Naive B cell (primary cell): ENCODE measurements at regions not wholly inside any gene's neighbourhood (a gene's known extent, or its start where the extent isn't known, plus 50 kb on each side); places are given as distances from the start of the nearest gene placed in this dataset.
"Not testable (repeated sequence)": the region's sequence is repeated elsewhere in the genome, so short reads cannot be mapped to it uniquely, and the experiment has no call there.

Source experiments
- ATAC-seq, 2 donors: fragments of 150-1000 bp; cut with Tn5 transposase; 2 replicates each; pipeline ENCODE4 v1.10.0; 2021; ENCODE audit warnings: low read depth in 2 of 2, mild to moderate bottlenecking in 2 of 2, moderate library complexity in 2 of 2
- DNase-seq: peaks from one replicate; pipeline ENCODE4 v3.0.0; 2022
- H3K27ac Mint-ChIP-seq, 6 donors: one replicate each; pipeline ENCODE4 v1.8.0; 2020 to 2022; ENCODE audit warnings: mild to moderate bottlenecking in 6 of 6, mixed read lengths in 6 of 6, moderate library complexity in 5 of 6, inconsistent platforms in 2 of 6
- H3K27me3 Mint-ChIP-seq, 3 donors: one replicate each; pipeline ENCODE4 v1.8.0; 2021 to 2022; ENCODE audit warnings: mixed read lengths in 3 of 3, mild to moderate bottlenecking in 1 of 3
- H3K36me3 Mint-ChIP-seq, 2 donors: one replicate each; pipeline ENCODE4 v1.8.0; 2020 to 2022; ENCODE audit warnings: mixed read lengths in 2 of 2, inconsistent platforms in 1 of 2, mild to moderate bottlenecking in 1 of 2
- H3K4me1 Mint-ChIP-seq, 3 donors: one replicate each; pipeline ENCODE4 v1.8.0; 2020 to 2022; ENCODE audit warnings: mixed read lengths in 3 of 3, inconsistent platforms in 1 of 3, mild to moderate bottlenecking in 1 of 3, moderate library complexity in 1 of 3
- H3K4me3 Mint-ChIP-seq, 8 donors: one replicate each; pipeline ENCODE4 v1.8.0; 2020 to 2022; ENCODE audit warnings: mild to moderate bottlenecking in 8 of 8, mixed read lengths in 8 of 8, moderate library complexity in 8 of 8, inconsistent platforms in 2 of 8
- H3K9me3 Mint-ChIP-seq, 7 donors: one replicate each; pipeline ENCODE4 v1.8.0; 2020 to 2022; ENCODE audit warnings: mixed read lengths in 7 of 7, mild to moderate bottlenecking in 5 of 7, inconsistent platforms in 2 of 7, moderate library complexity in 1 of 7

DNA sequence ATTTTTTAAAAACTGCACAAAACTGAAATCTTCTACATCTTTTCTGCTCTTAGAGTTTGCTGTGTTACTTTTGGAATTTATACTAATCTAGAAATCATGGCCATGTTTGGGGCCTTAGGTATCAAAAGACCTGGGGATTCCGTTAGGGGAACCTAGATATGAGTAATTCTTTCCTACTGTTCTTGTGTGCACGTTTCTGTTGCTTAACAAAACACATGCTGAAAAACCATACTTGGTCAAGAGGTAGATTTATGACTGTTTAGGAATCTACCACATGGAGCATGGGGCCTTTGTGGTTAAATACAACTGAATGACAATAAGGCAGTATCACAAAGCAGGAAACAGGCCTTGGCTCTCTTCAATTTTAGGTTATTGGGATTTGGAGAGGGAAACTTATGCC, 291.9 kb upstream of the USP25 start:
- no peak for ATAC-seq
- no peak for DNase-seq
- Mint-ChIP-seq H3K36me3 (peaks cover 0 to 8% of the 10 kb centered on the region in 2 donors), H3K27ac (no peak overlapping the region), H3K4me3 (no peak overlapping the region), H3K27me3 (peaks cover 0 to 4% (median 0%) of the 10 kb centered on the region in 3 donors), H3K9me3 (peaks cover 0 to 10% (median 5%) of the 10 kb centered on the region in 7 donors), H3K4me1 (peaks cover 0 to 2% (median 0%) of the 10 kb centered on the region in 3 donors)

- ATAC-seq: no peak
- H3K27ac Mint-ChIP-seq: no peak overlapping the region
- H3K4me1 Mint-ChIP-seq: peaks cover 4 to 9% (median 7%) of the 10 kb centered on the region in 3 donors
Observed at GRCh38 chr21:15439726-15440125, 290.1 kb upstream of the USP25 start.

GRCh38 chr21:15441060-15441493, 288.7 kb upstream of the USP25 start:
- no peaks in the 10 kb centered on the region for H3K36me3 Mint-ChIP-seq
- H3K27me3 Mint-ChIP-seq: peaks cover 0 to 4% (median 0%) of the 10 kb centered on the region in 3 donors
- peaks cover 14 to 20% (median 18%) of the 10 kb centered on the region in 3 donors for H3K4me1 Mint-ChIP-seq
- DNase-seq (no peak), ATAC-seq (no peak)
- H3K9me3 Mint-ChIP-seq: no peaks in the 10 kb centered on the region
- no peak overlapping the region for H3K27ac Mint-ChIP-seq
- H3K4me3 Mint-ChIP-seq: no peak overlapping the region

More at GRCh38 chr21:15439726-15440125, 290.1 kb upstream of the USP25 start:
- Mint-ChIP-seq H3K4me3 (no peak overlapping the region), H3K27me3 (peaks cover 0 to 4% (median 0%) of the 10 kb centered on the region in 3 donors), H3K9me3 (peaks cover 0 to 1% (median 0%) of the 10 kb centered on the region in 7 donors), H3K36me3 (no peaks in the 10 kb centered on the region)
- no peak for DNase-seq

DNA sequence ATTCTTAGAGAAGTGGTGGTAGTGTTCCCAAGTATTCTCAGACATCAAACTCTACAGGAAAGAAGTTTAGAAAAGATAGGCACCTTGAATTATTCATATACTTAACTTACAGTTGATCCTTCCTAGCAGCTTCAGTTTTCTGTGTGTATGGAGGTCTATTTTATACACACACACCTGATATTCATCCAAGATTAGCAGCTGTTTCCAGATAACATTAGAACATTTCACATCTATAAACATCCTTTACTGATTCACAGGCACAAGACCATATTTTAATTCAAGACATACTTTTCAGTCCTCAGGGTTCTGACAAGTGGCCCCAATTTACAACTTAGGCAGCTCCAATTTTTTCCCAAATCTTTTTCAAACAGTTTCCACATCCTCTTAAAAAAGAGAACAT, 287.8 kb upstream of the USP25 start:
- no peak for ATAC-seq
- no peak overlapping the region for H3K4me3 Mint-ChIP-seq
- peaks cover 0 to 3% (median 0%) of the 10 kb centered on the region in 7 donors for H3K9me3 Mint-ChIP-seq
- DNase-seq: no peak
- H3K36me3 Mint-ChIP-seq: no peaks in the 10 kb centered on the region
- H3K27me3 Mint-ChIP-seq: peaks cover 0 to 4% (median 0%) of the 10 kb centered on the region in 3 donors
- H3K27ac Mint-ChIP-seq: no peak overlapping the region
- peaks cover 14 to 20% (median 19%) of the 10 kb centered on the region in 3 donors for H3K4me1 Mint-ChIP-seq

DNA sequence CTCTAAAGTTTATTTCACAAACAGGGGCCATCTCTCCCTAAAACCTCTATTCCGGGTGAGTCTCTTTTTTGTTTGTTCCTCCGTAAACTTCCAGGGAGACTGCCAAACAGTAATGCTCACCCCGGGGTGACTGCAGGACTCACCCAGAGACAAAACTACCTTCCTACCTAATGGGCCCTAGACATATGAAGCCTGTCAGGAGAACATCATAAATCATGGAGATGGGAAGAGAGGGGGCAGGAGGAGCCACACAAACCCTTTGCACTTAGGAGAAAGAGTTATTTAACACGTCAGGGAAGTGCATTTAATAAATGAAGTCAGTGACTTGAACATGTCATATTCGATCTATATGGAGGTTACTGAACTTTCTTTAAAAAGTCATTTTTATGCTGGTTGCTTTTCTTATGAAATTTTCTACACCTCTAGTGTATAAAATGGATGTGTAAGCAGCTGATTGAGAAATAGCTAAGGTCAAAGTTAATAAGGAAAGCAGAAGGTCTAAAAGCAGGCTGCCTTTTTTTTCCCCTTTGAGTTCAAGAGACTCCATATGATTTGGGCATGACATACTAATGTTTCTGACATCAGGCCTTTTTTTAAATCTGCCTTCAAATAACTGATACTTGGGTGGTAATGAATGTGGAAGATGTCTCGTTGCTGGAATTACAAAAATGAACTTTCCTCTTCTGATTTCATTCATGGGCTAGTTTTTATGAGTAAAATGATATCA, 286.9 kb upstream of the USP25 start:
- peaks cover 0 to 3% of the 10 kb centered on the region in 2 donors for H3K36me3 Mint-ChIP-seq
- no peak overlapping the region for H3K4me3 Mint-ChIP-seq
- ATAC-seq (no peak), DNase-seq (no peak)
- H3K27me3 Mint-ChIP-seq: peaks cover 0 to 4% (median 0%) of the 10 kb centered on the region in 3 donors
- H3K4me1 Mint-ChIP-seq: peaks cover 14 to 20% (median 19%) of the 10 kb centered on the region in 3 donors
- H3K9me3 Mint-ChIP-seq: peaks cover 0 to 6% (median 2%) of the 10 kb centered on the region in 7 donors
- peak overlapping the region in 1 of 6 donors; percentile 40 for H3K27ac Mint-ChIP-seq

DNA sequence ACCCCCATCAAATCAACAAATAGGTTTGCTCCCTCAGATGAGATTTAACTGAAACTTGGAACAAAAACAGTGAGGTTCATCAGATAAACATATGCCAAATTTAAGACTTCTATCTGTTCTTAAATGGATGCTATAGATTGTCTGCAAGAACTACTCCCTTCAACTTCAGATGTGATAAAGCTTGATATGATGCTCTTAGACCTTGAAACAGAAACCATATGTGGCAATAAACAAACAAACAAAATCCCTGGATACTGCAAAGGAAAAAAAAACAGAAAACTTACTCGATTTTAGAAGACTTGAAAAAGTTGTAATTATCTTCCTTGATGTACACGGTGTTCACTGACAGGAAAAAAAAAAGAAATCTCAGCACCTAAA, 286.1 kb upstream of the USP25 start:
- H3K27ac Mint-ChIP-seq: no peak overlapping the region
- peaks cover 0 to 11% (median 6%) of the 10 kb centered on the region in 7 donors for H3K9me3 Mint-ChIP-seq
- peaks cover 0 to 1% (median 0%) of the 10 kb centered on the region in 3 donors for H3K27me3 Mint-ChIP-seq
- H3K36me3 Mint-ChIP-seq: peaks cover 0 to 10% of the 10 kb centered on the region in 2 donors
- H3K4me1 Mint-ChIP-seq: peaks cover 14 to 20% (median 20%) of the 10 kb centered on the region in 3 donors
- no peak overlapping the region for H3K4me3 Mint-ChIP-seq
- ATAC-seq: no peak
- no peak for DNase-seq

DNA sequence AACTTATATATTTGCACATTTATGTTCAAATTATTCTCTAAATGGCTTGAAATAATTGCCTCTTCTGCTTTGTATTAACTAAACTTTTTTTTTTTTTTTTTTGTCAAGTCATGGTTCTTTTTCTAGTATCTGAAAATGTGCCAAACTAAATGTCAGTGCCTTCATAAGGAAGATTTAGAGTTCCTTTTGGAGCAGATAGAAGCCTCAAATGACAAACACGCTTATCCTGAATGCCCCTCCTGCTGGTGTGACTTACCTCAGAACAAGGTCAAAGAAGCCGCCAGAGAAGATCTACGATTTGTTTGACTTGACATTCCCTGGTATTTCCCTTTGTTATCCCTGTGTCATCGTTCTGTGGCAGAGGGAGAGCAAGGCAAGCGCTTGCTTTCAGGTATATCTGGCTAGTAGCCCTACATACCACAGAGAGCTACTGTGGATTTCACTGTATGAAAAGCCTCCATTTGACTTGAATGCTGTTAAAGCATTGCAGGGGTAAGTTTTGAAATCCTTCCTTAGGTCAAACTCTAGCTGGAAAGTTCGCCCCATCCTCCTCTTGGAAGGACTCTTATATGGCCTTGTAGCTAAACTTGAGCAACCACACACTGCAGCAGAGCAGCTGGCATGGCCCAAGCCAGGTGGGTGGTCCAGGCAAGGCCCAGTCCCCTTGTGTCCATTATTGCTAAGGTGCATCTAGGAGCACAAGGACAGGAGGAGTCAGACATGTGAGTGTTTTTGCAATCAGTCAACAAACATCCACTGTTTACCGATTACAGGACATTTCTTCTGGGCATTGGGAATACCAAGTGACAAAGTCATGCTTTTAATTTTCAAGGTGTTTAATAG, 285.4 kb upstream of the USP25 start:
- ATAC-seq (no peak), DNase-seq (no peak)
- Mint-ChIP-seq H3K4me1 (peaks cover 14 to 25% (median 20%) of the 10 kb centered on the region in 3 donors), H3K27ac (no peak overlapping the region), H3K36me3 (peaks cover 0 to 10% of the 10 kb centered on the region in 2 donors), H3K9me3 (peaks cover 6 to 18% (median 9%) of the 10 kb centered on the region in 7 donors), H3K27me3 (no peaks in the 10 kb centered on the region), H3K4me3 (peak overlapping the region in 1 of 8 donors; percentile 22)

GRCh38 chr21:15445327-15445726, 284.5 kb upstream of the USP25 start:
- no peaks in the 10 kb centered on the region for H3K27me3 Mint-ChIP-seq
- H3K36me3 Mint-ChIP-seq: peaks cover 0 to 10% of the 10 kb centered on the region in 2 donors
- peak overlapping the region in 3 of 6 donors; percentile 63 to 82 (median 80) for H3K27ac Mint-ChIP-seq
- H3K9me3 Mint-ChIP-seq: peaks cover 6 to 25% (median 16%) of the 10 kb centered on the region in 7 donors
- H3K4me1 Mint-ChIP-seq: peaks cover 14 to 25% (median 20%) of the 10 kb centered on the region in 3 donors
- ATAC-seq: peak; percentile 88
- H3K4me3 Mint-ChIP-seq: peak overlapping the region in 6 of 8 donors; percentile 46 to 82 (median 64)
- peak; percentile 3 for DNase-seq

- peaks cover 14 to 25% (median 20%) of the 10 kb centered on the region in 3 donors for H3K4me1 Mint-ChIP-seq
- peaks cover 0 to 10% of the 10 kb centered on the region in 2 donors for H3K36me3 Mint-ChIP-seq
- no peak overlapping the region for H3K27ac Mint-ChIP-seq
- no peak for ATAC-seq
- H3K9me3 Mint-ChIP-seq: peaks cover 6 to 33% (median 16%) of the 10 kb centered on the region in 7 donors
- H3K27me3 Mint-ChIP-seq: no peaks in the 10 kb centered on the region
- no peak for DNase-seq
- no peak overlapping the region for H3K4me3 Mint-ChIP-seq
Observed at GRCh38 chr21:15446223-15446622, 283.6 kb upstream of the USP25 start.

DNA sequence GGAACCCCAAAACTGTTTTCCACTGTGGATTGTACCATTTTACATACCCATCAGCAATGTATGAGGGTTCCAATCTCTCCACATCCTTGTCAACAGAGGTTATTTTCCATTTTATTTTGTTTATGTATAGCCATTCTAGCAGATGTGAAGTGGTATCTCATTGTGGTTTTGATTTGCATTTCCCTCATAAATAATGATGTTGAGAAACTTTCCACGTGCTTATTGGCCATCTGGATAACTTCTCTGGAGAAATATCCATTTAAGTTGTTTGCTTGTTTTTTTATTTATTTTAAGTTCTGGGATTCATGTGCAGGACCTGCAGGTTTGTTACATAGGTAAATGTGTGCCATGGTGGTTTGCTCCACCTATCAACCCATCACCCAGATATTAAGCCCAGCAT, 280.2 kb upstream of the USP25 start:
- H3K27ac Mint-ChIP-seq: no peak overlapping the region
- H3K36me3 Mint-ChIP-seq: peaks cover 0 to 10% of the 10 kb centered on the region in 2 donors
- no peak for ATAC-seq
- peaks cover 6 to 35% (median 18%) of the 10 kb centered on the region in 7 donors for H3K9me3 Mint-ChIP-seq
- peaks cover 12 to 15% (median 15%) of the 10 kb centered on the region in 3 donors for H3K4me1 Mint-ChIP-seq
- H3K27me3 Mint-ChIP-seq: no peaks in the 10 kb centered on the region
- no peak for DNase-seq
- no peak overlapping the region for H3K4me3 Mint-ChIP-seq

DNA sequence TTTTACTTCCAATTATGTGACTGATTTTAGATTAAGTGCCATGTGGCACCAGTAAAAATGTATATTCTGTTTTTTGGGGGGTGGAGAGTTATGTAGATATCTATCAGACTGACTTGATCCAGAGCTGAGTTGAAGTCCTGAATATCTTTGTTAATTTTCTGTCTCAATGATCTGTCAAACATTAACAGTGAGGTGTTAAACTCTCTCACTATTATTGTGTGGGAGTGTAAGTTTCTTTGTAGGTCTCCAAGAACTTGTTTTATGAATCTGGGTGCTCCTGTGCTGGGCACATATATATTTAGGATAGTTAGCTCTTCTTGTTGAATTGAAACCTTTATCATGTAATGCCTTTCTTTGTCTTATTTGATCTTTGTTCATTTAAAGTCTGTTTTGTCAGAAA, 276.5 kb upstream of the USP25 start:
- H3K4me3 Mint-ChIP-seq: no peak overlapping the region
- H3K4me1 Mint-ChIP-seq: peaks cover 0 to 6% (median 0%) of the 10 kb centered on the region in 3 donors
- H3K9me3 Mint-ChIP-seq: peaks cover 6 to 28% (median 18%) of the 10 kb centered on the region in 7 donors
- DNase-seq (no peak), ATAC-seq (no peak)
- H3K36me3 Mint-ChIP-seq: peaks cover 0 to 3% of the 10 kb centered on the region in 2 donors
- no peak overlapping the region for H3K27ac Mint-ChIP-seq
- no peaks in the 10 kb centered on the region for H3K27me3 Mint-ChIP-seq

DNA sequence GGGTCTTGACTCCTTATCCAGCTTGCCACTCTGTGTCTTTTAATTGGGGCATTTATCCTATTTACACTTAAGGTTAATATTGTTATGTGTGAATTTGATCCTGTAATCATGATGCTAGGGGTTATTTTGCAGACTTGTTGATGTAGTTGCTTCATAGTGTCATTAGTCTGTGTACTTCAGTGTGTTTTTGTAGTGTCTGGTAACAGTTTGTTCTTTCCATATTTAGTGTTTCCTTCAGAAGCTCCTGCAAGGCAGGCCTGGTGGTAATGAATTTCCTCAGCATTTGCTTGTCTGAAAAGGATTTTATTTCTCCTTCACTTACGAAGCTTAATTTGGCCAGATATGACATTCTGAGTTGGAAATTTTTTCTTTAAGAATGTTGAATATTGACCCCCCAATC, 276.0 kb upstream of the USP25 start:
- H3K4me3 Mint-ChIP-seq, H3K36me3 Mint-ChIP-seq, H3K4me1 Mint-ChIP-seq, H3K27me3 Mint-ChIP-seq, H3K27ac Mint-ChIP-seq, ATAC-seq, DNase-seq: not testable (repeated sequence)
- peaks cover 6 to 23% (median 13%) of the 10 kb centered on the region in 7 donors for H3K9me3 Mint-ChIP-seq

DNA sequence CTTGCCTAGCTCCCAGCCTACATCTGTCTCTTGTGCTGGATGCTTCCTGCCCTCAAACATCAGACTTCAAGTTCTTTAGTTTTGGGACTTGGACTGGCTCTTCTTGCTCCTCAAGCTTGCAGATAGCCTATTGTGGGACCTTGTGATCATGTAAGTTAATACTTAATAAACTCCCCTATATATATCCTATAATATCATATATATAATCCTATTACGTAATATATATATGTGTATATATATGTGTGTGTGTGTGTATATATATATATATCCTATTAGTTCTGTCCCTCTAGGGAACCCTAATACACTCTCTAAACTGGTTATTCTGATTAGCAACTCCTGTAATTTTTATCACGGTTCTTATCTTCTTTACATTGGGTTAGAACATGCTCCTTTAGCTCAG, 274.9 kb upstream of the USP25 start:
- H3K9me3 Mint-ChIP-seq: peaks cover 0 to 12% (median 4%) of the 10 kb centered on the region in 7 donors
- not testable (repeated sequence) for H3K27ac Mint-ChIP-seq, ATAC-seq, H3K4me3 Mint-ChIP-seq, H3K36me3 Mint-ChIP-seq, H3K4me1 Mint-ChIP-seq, DNase-seq, H3K27me3 Mint-ChIP-seq
